NOMO-1 treated with dmso at 0.1 percent for 144 hours (cell line): ENCODE measurements at regions not wholly inside any gene's neighbourhood (a gene's known extent, or its start where the extent isn't known, plus 50 kb on each side); places are given as distances from the start of the nearest gene placed in this dataset.
"Not testable (repeated sequence)": the region's sequence is repeated elsewhere in the genome, so short reads cannot be mapped to it uniquely, and the experiment has no call there.

ENCODE experiments used
- DNase-seq: peaks from one replicate; lab custom pipeline; 2025; ENCODE audit not compliant: unreplicated experiment; lab: John Stamatoyannopoulos, UW

DNA sequence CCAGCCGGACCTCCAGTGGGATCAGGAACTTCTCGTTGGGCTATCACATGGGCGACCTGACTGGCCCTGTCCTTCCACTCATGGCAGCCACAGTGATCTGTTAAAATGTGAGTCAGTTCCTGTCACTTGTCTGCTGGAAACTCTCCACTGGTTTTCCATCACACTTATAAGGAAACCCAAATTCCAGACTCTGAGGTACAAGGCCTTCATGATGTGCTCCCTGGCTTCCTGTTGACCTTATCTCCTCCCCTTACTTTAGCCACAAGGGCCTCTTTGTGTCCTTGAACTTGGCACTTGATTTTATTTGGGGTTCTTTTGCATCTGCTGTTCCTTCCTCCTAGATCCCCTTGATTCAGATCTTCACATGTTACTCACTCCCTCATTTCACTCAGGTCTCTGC is 96.8 kb downstream of the TENT5C start:
- DNase-seq = no peak

DNA sequence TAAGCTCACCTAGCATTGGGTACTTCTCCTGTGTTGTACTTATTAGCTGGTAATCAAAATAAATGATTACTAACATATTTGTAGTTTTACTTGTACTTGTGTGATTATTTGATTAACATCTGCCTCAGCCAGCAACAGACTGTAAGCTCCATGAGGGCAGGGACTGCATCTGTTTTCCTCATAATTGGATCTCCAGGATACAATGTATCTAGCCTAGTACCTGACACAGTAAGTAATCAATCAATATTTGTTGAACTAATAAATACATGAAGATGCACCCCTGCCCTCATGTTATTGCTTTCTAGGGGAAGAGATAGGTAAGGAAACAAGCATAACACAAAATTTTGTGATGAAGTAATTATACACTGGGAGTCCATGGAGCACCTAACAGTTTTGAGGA is 101.5 kb downstream of the TENT5C start:
- DNase-seq = no peak

DNA sequence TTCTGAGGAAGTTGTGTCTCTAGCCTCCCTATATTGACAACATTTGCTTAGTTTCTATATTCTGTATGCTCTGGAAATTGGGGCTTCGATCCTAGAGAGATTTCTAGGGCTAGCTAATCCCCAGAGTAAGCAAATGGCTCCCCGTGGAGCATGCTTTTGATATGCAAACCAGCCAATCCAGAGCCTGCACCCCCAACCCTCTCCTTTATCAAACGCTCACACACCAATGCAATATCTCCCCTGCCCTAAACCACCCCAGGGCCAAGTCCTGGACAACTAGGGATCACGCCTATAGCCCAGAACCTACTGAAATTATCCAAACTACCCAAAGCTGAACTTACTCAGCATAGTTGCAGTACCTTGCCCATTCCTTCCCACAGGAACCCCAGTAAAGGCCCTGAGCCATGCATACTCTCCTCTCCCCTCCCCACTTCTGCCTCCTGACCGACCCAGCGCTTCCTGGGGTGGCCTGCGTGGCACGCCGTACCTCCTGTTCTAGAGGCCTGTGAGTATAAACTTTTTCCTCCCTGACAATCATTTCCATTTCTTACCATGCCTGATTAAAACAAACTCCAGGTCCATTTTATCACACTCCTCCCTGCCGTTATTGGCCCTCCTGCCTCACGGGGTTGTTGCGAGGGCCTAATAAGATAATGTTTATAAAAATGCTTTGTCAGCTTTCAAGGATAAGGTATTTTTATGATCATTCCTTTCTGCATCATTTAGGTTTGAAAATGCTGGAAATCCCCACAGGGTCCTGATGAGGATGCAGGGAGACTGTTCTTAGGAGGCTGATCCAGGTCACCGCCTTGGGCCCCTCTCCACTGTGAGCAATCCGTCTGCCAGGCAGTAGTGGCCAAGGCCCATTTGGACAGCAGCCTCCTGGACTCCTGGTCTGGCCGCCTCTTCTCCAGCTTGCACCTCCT is 102.7 kb downstream of the TENT5C start:
- DNase-seq = no peak

DNA sequence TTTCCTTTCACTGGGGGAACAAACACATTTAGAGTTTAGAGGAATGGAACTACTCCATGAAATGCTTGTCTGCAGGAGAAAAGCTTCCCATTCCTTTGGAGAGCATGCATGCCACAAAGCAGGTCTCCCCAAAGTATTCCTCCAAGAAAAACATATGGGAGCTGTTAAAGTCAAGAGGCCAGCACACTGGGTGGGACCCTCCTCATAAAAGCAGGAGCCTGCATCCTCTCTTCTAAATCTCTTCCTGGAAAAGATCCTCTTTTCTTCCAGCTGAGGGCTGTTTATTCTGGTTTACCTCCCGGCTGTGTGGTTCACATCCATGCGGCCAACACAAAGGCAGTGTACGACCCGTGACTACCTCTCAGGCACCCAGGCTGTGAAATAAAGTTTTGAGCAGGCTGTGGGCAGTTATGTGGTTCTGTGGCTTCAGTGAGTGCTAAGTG is 103.4 kb downstream of the TENT5C start:
- DNase-seq = no peak

DNA sequence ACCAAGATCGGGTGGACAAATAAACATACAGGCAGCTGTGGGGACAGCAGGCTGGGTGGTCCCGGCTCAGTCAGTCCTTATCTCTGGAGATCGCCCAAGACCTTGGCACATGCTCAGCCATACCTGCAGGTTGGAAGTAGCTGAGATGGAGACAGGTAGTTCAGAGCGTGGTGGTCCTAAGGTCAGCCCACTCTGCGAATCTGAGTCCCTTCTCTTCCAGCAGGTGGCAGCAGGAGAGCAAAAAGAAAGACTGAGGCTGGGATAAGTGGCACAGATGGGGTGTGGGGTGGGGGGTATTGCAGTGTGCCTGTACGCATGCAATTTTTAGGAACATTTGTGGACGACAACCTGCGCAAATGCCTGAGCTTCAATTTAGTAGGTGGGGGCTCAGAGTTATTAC is 104.9 kb downstream of the TENT5C start:
- DNase-seq = no peak

DNA sequence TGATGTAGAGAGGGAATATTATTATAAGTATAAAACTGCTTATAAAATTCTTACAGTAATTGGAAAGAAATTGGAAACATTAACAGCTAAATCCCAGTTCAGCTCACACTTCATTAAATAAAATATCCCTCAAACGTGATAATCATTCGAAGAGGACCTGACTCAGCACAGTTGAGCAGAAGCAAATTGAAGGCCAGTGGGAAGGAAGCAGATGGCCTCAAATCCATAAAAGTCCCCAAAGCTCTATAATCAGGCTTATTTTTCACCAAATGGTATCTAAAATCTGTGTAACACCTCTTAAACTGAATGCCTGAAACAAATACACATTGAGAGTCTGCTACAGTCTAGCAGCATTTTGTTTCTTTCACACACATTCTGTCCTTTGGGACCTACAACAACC is 106.8 kb downstream of the TENT5C start:
- DNase-seq = no peak

DNA sequence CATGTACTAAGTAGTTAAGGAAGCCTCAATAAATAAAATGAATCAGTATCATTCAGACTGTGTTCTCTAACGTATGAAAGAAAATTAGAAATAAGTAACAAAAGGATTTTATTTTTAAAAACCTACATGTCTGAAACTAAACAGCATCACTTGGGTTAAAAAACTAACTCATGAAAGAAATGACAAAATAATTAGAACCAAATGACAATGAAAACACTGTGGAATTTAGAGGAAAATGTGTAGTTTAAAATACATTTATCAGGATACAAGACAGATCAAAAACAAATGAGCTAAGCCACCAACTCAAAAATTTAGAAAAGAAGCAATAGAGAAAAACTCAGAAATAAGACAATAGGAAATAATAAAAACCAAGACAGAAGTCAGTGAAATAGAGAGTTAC is 108.7 kb downstream of the TENT5C start:
- no peak for DNase-seq

DNA sequence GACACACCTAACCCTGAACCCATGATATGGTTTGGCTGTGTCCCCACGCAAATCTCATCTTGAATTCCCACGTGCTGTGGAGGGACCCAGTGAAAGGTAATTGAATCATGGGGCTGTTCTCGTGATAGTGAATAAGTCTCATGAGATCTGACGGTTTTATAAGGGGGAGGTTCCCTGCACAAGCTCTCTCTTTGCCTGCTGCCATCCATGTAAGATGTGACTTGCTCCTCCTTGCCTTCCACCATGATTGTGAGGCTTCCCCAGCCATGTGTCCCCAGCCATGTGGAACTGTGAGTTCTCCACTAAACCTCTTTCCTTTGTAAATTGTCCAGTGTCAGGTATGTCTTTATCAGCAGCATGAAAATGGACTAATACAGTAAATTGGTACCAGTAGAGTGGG is 110.2 kb downstream of the TENT5C start:
- DNase-seq = not testable (repeated sequence)

DNA sequence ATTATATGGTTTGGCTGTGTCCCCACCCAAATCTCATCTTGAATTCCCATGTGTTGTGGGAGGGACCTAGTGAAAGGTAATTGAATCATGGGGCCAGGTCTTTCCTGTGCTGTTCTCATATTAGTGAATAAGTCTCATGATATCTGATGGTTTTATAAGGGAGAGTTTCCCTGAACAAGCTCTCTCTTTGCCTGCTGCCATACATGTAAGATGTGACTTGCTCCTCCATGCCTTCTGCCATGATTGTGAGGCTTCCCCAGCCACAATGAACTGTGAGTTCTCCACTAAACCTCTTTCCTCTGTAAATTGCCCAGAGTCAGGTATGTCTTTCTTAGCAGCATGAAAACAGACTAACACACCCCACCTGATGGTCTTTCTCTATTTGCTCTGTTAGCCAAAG is 112.1 kb downstream of the TENT5C start:
- DNase-seq = not testable (repeated sequence)

DNA sequence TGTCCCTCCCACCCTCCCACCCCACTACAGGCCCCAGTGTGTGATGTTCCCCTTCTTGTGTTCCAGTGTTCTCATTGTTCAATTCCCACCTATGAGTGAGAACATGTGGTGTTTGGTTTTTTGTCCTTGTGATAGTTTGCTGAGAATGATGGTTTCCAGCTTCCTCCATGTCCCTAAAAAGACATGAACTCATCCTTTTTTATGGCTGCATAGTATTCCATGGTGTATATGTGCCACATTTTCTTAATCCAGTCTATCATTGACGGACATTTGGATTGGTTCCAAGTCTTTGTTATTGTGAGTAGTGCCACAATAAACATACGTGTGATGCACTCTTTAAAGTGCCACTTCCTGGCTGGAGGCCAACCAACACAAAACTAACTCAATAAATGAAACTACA is 112.7 kb downstream of the TENT5C start:
- DNase-seq = not testable (repeated sequence)

DNA sequence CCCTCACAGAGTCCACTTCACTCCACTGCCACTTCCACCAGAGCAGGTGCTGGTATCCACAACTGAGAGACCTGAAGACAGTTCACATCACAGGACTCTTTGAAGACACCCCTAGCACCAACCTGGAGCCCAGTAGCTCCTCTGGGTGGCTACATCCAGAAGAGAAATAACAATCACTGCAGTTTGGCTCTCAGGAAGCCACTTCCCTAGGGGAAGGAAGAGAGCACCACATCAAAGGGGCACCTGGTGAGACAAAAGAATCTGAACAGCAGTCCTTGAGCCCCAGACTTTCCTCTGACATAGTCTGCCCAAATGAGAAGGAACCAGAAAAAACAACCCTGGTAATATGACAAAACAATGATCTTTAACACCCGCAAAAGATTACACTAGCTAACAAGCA is 113.2 kb downstream of the TENT5C start:
- DNase-seq = no peak

DNA sequence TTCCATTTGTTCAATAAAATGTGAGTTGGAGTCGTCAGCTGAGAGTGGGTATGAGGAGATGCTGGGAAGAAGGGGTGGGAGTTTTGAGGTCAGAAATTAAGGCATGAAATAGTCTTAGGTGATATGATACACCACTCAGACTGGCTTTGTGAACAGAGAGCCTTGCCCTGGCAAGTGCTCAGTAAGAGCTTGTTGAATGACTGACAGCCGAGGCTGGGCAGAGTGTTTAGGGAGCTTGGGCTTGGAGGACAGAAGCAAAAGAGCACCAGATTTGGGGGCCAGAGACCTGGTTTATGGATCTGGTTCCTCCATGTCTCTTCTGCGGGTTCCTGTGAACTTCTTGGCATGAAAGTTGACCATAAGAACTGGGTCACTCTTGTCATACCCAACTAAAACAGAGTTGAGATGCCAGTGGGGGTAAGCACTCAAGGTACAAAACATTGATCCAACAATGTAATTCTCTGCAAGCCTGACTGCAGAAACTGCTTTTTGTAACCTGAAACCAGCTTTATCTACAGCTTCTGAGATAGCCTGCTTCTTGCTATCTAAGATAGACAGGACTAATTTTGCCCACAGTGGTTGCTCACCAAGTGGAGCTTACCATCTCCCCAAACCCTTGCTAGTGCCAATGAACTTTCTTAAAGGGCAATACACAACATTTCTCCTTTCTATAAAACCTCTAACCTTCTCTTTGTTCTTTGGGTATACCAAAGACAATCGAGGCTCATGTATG is 126.4 kb downstream of the TENT5C start:
- no peak for DNase-seq

DNA sequence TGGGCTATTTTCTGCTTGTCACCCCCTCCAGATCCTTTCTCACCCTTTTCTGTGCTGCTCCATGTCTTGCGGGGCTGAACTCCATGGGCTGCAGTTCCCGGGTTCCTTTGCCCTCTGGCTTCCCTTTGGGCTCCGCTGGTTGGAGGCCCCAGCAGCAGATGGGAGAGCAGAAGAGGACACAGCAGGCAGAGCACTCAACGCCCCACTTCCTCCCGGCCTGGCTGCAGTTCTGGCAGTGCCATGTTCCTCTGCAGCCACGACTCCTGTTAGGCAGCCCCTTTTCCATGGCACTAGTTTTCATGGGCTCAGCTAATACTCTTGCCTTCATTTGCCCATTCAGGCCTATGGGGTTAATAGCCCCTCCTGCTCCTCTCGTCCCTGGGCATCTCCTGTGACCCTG is 127.1 kb downstream of the TENT5C start:
- DNase-seq = no peak

DNA sequence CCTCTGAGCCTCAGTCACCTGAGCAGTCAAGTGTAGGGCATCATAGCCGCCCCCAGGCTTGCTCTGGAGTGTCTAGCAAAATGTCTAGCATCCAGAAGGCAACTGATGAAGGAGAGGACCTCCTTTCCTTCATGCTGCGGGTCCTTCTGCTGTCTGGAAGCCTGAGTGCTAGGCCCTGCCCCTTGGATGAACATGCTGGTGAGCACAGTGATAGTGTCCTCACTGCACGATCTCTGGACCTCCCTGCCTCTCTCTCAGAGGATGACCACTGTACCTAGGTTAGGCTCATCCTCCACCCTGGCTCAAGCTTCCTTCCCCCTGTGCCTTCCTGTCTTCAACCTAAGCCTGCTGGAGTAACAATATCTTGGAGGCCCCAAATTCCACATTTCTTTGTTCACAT is 128.6 kb downstream of the TENT5C start:
- no peak for DNase-seq

DNA sequence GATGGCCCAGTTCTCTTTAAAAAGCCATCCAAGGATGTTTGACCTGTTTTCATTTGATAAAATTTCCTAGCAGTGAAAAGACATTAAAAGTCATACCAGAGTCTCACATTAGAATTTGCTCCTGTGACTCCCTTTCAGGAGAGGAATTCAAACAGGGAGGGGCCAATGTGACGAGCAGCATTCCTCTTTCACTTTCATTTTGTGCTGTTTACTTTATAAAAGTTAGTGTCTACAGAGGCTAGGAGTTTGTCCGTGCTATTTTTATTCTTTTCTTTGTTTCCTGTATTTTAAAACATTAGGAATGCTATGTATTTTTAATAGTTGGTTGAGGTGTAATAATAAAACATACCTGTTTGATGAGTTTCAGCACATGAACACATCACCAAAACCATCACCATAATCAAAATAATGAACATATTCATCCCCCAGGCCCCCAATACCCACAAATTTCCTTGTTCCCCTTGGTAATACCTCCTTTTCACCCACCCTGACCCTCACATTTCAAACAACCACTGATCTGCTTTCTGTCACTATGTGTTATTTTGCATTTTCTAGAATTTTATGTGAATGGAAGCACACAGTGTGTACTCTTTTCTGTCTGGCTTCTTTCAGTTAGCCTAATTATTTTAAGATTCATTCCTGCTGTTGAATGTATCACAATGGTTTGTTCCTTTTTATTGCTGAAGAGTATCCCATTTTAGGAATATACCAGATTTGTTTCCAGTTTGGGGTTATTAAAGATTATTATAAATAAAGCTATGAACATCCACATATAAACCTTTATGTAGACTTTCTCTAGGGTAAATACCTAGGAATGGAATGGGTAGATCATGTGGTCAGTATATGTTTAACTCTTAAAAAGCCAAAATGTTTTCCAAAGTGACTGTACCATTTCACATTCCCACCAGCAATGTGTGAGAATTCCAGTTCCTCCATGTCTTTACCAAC is 129.5 kb downstream of the TENT5C start:
- peak; percentile 7 for DNase-seq

DNA sequence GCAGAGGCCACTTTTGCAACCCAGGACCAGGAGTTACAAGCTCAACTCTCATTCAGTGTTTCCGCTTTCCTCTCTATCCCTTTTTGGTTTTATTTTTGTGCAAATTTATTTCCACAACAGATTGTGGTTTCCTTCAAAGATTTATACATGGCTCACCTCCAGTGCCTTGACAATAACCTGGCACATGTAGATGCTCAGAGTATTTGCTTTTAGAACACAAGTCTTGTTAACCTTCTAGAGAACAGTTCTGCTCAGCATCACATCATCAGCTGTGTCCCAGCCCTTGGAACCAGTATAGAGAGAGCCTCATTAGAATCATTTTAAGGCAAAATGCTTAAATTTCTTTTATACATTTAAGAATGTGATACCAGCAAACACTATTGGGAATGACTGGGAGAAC is 133.7 kb downstream of the TENT5C start:
- DNase-seq = no peak

DNA sequence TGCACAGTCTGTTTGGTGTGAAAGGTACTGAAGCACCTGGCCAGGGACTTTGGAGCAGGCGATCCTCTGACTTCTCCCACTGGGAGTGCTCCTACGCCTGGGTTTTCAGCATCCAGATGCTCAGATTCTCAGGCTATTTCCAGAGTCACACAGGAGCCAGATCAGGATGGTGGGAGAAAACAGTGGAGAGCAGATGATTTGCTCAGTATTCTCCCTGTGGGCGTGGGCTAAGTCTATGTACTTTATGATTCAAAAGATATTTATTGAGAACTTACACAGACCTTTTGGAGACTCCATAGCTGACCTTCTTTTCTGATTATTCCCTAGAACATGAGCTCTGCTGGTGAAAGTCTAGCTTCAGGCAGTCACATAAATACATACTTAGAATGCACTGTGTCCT is 134.6 kb downstream of the TENT5C start:
- no peak for DNase-seq

DNA sequence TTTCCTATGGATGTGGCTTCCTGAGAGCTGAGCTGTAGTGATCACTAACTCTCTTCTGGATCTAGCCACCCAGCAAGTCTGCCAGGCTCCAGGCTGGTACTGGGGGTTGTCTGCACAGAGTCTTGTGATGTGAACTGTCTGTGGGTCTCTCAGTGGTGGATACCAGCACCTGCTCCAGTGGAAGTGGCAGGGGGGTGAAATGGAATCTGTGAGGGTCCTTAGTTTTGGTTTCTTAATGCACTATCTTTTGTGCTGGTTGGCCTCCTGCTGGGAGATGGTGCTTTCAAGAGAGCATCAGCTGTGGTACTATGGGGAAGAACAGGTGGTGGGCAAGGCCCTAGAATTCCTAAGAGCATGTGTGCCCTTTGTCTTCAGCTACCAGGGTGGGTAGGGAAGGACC is 140.7 kb downstream of the TENT5C start:
- not testable (repeated sequence) for DNase-seq

DNA sequence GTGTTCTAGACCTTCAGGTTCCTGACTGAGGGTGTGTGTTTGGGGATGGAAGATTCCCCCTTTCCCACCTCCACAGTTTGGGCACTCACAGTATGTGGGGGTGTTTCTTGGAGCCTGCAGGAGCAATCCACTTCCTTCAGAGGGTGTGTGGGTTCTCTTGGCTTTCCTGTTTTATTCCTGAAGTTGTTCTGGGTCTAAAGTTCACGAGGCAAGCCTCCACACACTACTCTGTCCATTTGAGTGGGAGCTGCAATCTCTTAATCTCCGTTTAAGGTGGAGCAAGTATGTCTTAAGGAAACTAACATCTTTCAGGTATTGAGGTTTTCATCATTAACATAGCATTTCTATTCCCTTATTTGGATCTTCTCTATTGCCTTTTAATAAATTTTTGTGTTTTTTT is 141.8 kb downstream of the TENT5C start:
- no peak for DNase-seq

DNA sequence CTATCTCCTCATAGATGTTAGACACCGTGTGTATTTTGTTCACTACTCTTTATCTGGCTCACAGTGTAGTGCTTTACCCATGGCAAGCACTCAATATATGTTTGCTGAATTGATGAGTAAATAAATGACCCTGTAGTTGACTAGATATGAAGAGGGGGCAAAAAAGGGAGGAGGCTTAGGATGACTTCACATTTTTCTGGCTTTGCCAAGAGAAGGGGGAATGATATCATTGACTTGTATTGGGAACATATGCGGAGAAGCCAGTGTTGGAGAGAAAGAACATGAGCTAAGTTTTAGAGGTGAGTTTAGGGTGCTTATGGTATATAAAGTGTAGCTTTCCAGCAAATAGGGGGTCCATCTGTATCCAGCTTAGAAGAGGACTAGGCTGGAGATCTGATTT is 145.5 kb downstream of the TENT5C start:
- no peak for DNase-seq

DNA sequence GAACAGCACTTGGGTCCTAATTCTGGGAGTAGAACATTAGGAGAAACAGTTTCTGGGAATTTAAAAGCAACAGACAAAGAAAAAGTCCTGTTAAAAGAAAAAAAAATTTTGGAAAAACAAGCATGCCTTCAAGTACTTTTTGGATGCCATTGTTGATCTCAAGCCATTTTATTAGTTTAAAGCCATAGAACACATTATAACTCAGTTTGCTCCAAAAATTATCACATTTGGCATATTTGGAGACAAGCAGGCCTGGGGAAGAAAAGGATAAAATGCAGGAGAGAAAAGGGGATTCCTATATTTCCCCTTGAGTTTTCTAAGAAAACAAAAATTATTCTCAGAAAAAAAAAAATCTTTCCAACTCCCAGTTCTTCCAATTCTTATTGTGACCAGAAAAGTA is 146.8 kb downstream of the TENT5C start:
- DNase-seq = no peak
